RWPE2 (cell line): ENCODE measurements at regions not wholly inside any gene's neighbourhood (a gene's known extent, or its start where the extent isn't known, plus 50 kb on each side); places are given as distances from the start of the nearest gene placed in this dataset.

Experiments
- ATAC-seq: fragments of 200-7000 bp; cut with Tn5 transposase; 3 replicates; pipeline ENCODE4 v1.9.1; 2021; ENCODE audit warnings: low read depth
- DNase-seq: peaks from one replicate; pipeline ENCODE4 v3.0.0-alpha.2; 2020; ENCODE audit warnings: low spot score
- H3K27ac ChIP-seq: fragments of 450-650 bp; 2 replicates; pipeline ENCODE4 v1.5.1; 2017; ENCODE audit warnings: mild to moderate bottlenecking; ENCODE audit not compliant: poor library complexity, severe bottlenecking
- H3K27me3 ChIP-seq: fragments of 250-450 bp; sonication (Bioruptor Pico); 2 replicates; pipeline ENCODE4 v1.5.1; 2021; ENCODE audit warnings: mild to moderate bottlenecking, moderate library complexity; ENCODE audit not compliant: insufficient read depth, poor library complexity, severe bottlenecking
- H3K36me3 ChIP-seq: fragments of 250-450 bp; sonication (Bioruptor Pico); 2 replicates; pipeline ENCODE4 v1.5.1; 2020; ENCODE audit warnings: low read depth, mild to moderate bottlenecking, moderate library complexity
- H3K4me1 ChIP-seq: fragments of 250-450 bp; sonication (Bioruptor Pico); 2 replicates; pipeline ENCODE4 v1.5.1; 2021; ENCODE audit warnings: mild to moderate bottlenecking, moderate library complexity; ENCODE audit not compliant: insufficient read depth, poor library complexity, severe bottlenecking
- H3K4me3 ChIP-seq: fragments of 250-450 bp; sonication (Bioruptor Pico); 2 replicates; pipeline ENCODE4 v1.5.1; 2021; ENCODE audit warnings: mild to moderate bottlenecking, moderate library complexity; ENCODE audit not compliant: severe bottlenecking
- H3K9me3 ChIP-seq: fragments of 250-450 bp; sonication (Bioruptor Pico); 2 replicates; pipeline ENCODE4 v1.5.1; 2021; ENCODE audit warnings: mild to moderate bottlenecking, moderate library complexity; ENCODE audit not compliant: severe bottlenecking
- TF ChIP-seq, protein P1 (sequence below): fragments of 450-650 bp; IDR thresholded peaks from one replicate; pipeline ENCODE4 v1.5.1; 2017; ENCODE audit warnings: mild to moderate bottlenecking, moderate library complexity; ENCODE audit not compliant: poor library complexity, severe bottlenecking

DNA sequence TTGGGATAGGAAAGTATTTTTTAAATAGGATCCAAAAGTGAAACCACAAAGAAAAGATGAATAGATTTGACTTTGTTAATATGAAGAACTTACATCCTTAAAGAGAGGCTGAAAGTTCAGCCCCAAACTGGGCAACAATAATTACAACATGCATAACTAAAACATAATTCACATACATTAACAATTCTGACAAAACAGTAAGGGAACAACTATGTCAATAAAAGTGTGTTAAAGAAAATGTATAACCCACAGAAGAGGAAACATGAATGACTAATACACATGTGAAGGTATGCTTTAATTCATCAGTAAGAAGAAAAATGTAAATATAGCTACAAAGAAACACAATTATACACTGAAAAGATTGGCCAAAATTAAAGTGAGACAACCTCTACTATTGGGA lies 1597.6 kb upstream of the MIR17HG start:
- TF ChIP-seq, protein P1, sequence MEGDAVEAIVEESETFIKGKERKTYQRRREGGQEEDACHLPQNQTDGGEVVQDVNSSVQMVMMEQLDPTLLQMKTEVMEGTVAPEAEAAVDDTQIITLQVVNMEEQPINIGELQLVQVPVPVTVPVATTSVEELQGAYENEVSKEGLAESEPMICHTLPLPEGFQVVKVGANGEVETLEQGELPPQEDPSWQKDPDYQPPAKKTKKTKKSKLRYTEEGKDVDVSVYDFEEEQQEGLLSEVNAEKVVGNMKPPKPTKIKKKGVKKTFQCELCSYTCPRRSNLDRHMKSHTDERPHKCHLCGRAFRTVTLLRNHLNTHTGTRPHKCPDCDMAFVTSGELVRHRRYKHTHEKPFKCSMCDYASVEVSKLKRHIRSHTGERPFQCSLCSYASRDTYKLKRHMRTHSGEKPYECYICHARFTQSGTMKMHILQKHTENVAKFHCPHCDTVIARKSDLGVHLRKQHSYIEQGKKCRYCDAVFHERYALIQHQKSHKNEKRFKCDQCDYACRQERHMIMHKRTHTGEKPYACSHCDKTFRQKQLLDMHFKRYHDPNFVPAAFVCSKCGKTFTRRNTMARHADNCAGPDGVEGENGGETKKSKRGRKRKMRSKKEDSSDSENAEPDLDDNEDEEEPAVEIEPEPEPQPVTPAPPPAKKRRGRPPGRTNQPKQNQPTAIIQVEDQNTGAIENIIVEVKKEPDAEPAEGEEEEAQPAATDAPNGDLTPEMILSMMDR: no peak
- peak; percentile 78 for ATAC-seq
- Histone ChIP-seq H3K9me3 (no peaks in the 10 kb centered on the region), H3K27me3 (no peaks in the 10 kb centered on the region), H3K4me1 (peaks cover 10% of the 10 kb centered on the region), H3K27ac (no peak overlapping the region), H3K4me3 (no peak overlapping the region), H3K36me3 (no peaks in the 10 kb centered on the region)
- DNase-seq: no peak

DNA sequence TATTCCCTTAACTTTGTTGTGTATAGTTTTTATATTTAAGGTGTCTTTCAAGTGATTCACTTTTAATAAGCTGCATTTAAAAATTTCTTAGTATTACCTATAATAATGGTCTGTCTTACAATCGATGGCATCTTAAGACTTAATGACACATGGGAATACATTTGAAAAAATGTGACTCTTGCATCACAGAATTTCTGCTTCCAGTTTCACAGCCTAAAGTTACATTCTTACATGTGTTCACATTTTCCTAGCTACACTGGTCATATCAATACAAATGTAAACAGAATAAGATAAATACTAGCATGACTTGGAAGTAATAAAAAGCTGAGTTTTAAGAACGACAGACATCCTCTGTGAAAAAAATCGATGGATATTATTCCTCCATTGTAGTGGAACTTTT lies 1597.1 kb upstream of the MIR17HG start:
- Histone ChIP-seq H3K27me3 (no peaks in the 10 kb centered on the region), H3K36me3 (no peaks in the 10 kb centered on the region), H3K9me3 (no peaks in the 10 kb centered on the region), H3K4me1 (peaks cover 10% of the 10 kb centered on the region), H3K27ac (no peak overlapping the region), H3K4me3 (no peak overlapping the region)
- ATAC-seq (no peak), DNase-seq (no peak)
- TF ChIP-seq, protein P1: no peak

DNA sequence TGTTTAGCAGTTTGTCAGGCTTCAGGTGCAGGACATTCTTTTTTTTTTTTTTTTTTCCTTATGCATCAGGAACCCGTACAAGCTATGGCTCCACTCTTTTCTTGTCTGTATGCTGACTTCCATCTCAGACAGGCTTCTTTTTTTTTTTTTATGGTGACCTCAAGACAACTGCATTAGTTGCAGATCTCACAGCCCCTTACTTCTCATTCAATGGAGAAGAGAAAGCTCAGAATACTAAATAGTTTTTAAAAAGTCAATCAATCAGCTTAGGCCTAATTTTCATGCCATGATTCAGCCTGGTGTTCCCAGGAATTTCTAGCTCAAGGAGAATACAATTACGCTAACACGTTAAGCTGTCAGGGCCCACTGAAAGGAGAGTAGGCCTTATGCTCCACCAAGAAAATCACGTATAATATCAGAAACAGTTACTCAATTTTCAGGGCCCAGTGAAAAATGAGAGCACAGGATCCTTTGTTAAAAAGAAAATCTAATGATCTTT lies 1596.0 kb upstream of the MIR17HG start:
- H3K9me3 ChIP-seq: no peaks in the 10 kb centered on the region
- no peaks in the 10 kb centered on the region for H3K36me3 ChIP-seq
- peaks cover 10% of the 10 kb centered on the region for H3K4me1 ChIP-seq
- TF ChIP-seq, protein P1: no peak
- ATAC-seq (no peak), DNase-seq (no peak)
- H3K27ac ChIP-seq: no peak overlapping the region
- H3K4me3 ChIP-seq: no peak overlapping the region
- no peaks in the 10 kb centered on the region for H3K27me3 ChIP-seq

DNA sequence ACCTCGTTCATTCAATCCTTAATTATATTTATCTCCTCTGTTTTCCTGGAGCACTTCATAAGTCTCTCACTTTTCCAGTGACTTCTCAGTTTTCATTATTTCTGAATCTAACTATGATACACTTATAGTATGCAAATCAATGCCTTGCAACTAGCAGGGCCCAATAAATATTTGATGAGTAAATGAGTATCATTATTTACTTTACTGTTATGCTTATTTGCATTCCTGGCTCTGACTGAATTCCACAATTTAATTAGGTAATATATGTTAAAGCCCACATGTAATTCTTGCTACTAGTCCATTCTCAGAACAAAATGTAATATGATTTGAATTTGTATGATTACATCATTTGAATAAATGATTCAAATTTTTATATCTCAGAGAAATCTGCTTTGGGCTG lies 1595.1 kb upstream of the MIR17HG start:
- no peak for ATAC-seq
- H3K4me3 ChIP-seq: no peak overlapping the region

More for the DNA sequence above, 1595.1 kb upstream of the MIR17HG start:
- Histone ChIP-seq H3K27ac (no peak overlapping the region), H3K4me1 (peaks cover 10% of the 10 kb centered on the region), H3K27me3 (no peaks in the 10 kb centered on the region), H3K36me3 (no peaks in the 10 kb centered on the region), H3K9me3 (no peaks in the 10 kb centered on the region)
- no peak for DNase-seq
- TF ChIP-seq, protein P1: no peak
